OCI-LY1 (cell line): ENCODE measurements at regions not wholly inside any gene's neighbourhood (a gene's known extent, or its start where the extent isn't known, plus 50 kb on each side); places are given as distances from the start of the nearest gene placed in this dataset.

Source experiments
- H2AFZ ChIP-seq: fragments of 200-600 bp; sonication (generic), shearing (Covaris generic); 2 replicates; pipeline ENCODE4 v1.6.0; 2014; ENCODE audit warnings: antibody characterized with exemption, mild to moderate bottlenecking, low read length
- H3F3A ChIP-seq: fragments of 200-600 bp; sonication (generic), shearing (Covaris generic); 2 replicates; pipeline ENCODE4 v1.6.0; 2014; ENCODE audit warnings: mild to moderate bottlenecking, antibody characterized with exemption, low read length, moderate library complexity; ENCODE audit not compliant: insufficient read depth
- H3K27ac ChIP-seq: fragments of 200-600 bp; sonication (generic); 2 replicates; pipeline ENCODE4 v1.5.1; 2014; ENCODE audit warnings: low read length, mixed run types, mild to moderate bottlenecking, low read depth; ENCODE audit not compliant: poor library complexity, severe bottlenecking
- H3K27me3 ChIP-seq: fragments of 200-600 bp; sonication (generic); 2 replicates; pipeline ENCODE4 v1.6.0; 2014; ENCODE audit warnings: antibody characterized with exemption, mild to moderate bottlenecking, low read length, moderate library complexity; ENCODE audit not compliant: insufficient read depth
- H3K36me3 ChIP-seq: fragments of 200-600 bp; sonication (generic); 2 replicates; pipeline ENCODE4 v1.6.1; 2014; ENCODE audit warnings: mild to moderate bottlenecking, antibody characterized with exemption, low read length, moderate library complexity, mixed read lengths; ENCODE audit not compliant: insufficient read depth
- H3K4me1 ChIP-seq: fragments of 200-600 bp; sonication (generic); 2 replicates; pipeline ENCODE4 v1.5.1; 2014; ENCODE audit warnings: mild to moderate bottlenecking, low read length, moderate library complexity; ENCODE audit not compliant: insufficient read depth, severe bottlenecking
- H3K4me2 ChIP-seq: fragments of 200-600 bp; sonication (generic), shearing (Covaris generic); 2 replicates; pipeline ENCODE4 v1.6.1; 2014; ENCODE audit warnings: low read length
- H3K4me3 ChIP-seq: fragments of 200-600 bp; sonication (generic); 2 replicates; pipeline ENCODE4 v1.5.1; 2014; ENCODE audit warnings: low read length, low read depth, mild to moderate bottlenecking, mixed read lengths; ENCODE audit not compliant: poor library complexity, severe bottlenecking
- H3K79me2 ChIP-seq: fragments of 200-600 bp; shearing (Covaris generic); 2 replicates; pipeline ENCODE4 v1.6.1; 2016; ENCODE audit warnings: mixed run types, low read length, mixed read lengths; ENCODE audit not compliant: insufficient read depth
- H3K9ac ChIP-seq: fragments of 200-600 bp; sonication (generic), shearing (Covaris generic); 2 replicates; pipeline ENCODE4 v1.6.1; 2014; ENCODE audit warnings: mild to moderate bottlenecking, low read length, mixed read lengths
- H3K9me2 ChIP-seq: fragments of 200-600 bp; sonication (generic), shearing (Covaris generic); 2 replicates; pipeline ENCODE4 v1.6.1; 2014; ENCODE audit warnings: low read depth, mild to moderate bottlenecking, low read length, mixed read lengths
- H3K9me3 ChIP-seq: fragments of 200-600 bp; shearing (Covaris generic); 2 replicates; pipeline ENCODE4 v1.6.1; 2014; ENCODE audit warnings: low read length, mixed read lengths
- H4K20me1 ChIP-seq: fragments of 200-600 bp; sonication (generic), shearing (Covaris generic); 2 replicates; pipeline ENCODE4 v1.6.0; 2016; ENCODE audit warnings: mild to moderate bottlenecking, low read length; ENCODE audit not compliant: insufficient read depth
- CTCF ChIP-seq: fragments of 200-600 bp; sonication (generic), shearing (Covaris generic); IDR thresholded peaks from 2 replicates; pipeline ENCODE4 v1.5.1; 2017; ENCODE audit warnings: mild to moderate bottlenecking, antibody characterized with exemption, low read length, moderate library complexity, mixed read lengths
- EZH2 ChIP-seq: fragments of 200-600 bp; sonication (generic), shearing (Covaris generic); IDR thresholded peaks from 2 replicates; pipeline ENCODE4 v1.8.0; 2017; ENCODE audit warnings: borderline replicate concordance, mixed run types, mild to moderate bottlenecking, antibody characterized with exemption, low read length, moderate library complexity, mixed read lengths

GRCh38 chr14:97625477-97625876 lies 828.3 kb downstream of the VRK1 start:
- H3K9me2 ChIP-seq = no peaks in the 10 kb centered on the region
- no peak overlapping the region for H3K4me3 ChIP-seq
- H3K79me2 ChIP-seq = no peaks in the 10 kb centered on the region
- no peaks in the 10 kb centered on the region for H3F3A ChIP-seq
- no peak overlapping the region for H3K4me2 ChIP-seq
- H3K27me3 ChIP-seq = no peaks in the 10 kb centered on the region
- no peak overlapping the region for H3K27ac ChIP-seq
- no peaks in the 10 kb centered on the region for H3K9me3 ChIP-seq
- no peak overlapping the region for H2AFZ ChIP-seq
- TF ChIP-seq EZH2 (no peak), CTCF (no peak)
- H3K36me3 ChIP-seq = no peaks in the 10 kb centered on the region
- H3K4me1 ChIP-seq = no peaks in the 10 kb centered on the region
- H4K20me1 ChIP-seq = no peaks in the 10 kb centered on the region
- no peak overlapping the region for H3K9ac ChIP-seq

- no peaks in the 10 kb centered on the region for H3K27me3 ChIP-seq
- no peaks in the 10 kb centered on the region for H3K4me1 ChIP-seq
- no peaks in the 10 kb centered on the region for H3K9me3 ChIP-seq
- no peaks in the 10 kb centered on the region for H3K9me2 ChIP-seq
- no peaks in the 10 kb centered on the region for H4K20me1 ChIP-seq
- no peaks in the 10 kb centered on the region for H3F3A ChIP-seq
- H3K4me2 ChIP-seq = no peak overlapping the region
- no peaks in the 10 kb centered on the region for H3K36me3 ChIP-seq
- no peak overlapping the region for H3K9ac ChIP-seq
- no peak overlapping the region for H2AFZ ChIP-seq
- no peak overlapping the region for H3K4me3 ChIP-seq
- H3K79me2 ChIP-seq = no peaks in the 10 kb centered on the region
- no peak overlapping the region for H3K27ac ChIP-seq
- TF ChIP-seq EZH2 (no peak), CTCF (no peak)
Measured at GRCh38 chr14:97626088-97626487, 828.9 kb downstream of the VRK1 start.

DNA sequence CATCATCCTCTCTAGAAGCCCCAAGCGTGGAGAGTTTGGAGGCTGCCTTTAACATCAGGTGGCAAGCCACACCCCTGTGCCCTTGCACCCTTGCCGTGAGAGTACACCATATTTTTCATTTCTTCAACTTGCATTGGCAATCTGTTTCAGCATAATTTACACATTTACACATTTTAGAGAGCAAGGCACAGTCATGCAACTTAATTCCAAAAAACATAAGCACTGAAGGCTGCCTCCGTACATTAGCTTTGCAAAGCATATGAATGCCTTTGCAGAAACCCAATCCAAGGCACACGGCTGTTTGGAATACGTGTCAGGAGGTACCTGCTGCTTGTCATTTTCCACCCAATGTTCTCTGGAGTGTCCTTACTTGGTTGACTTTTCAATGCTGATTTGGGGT lies 833.1 kb downstream of the VRK1 start:
- H3K9ac ChIP-seq = no peak overlapping the region
- no peaks in the 10 kb centered on the region for H3K79me2 ChIP-seq
- no peaks in the 10 kb centered on the region for H3K36me3 ChIP-seq
- no peak overlapping the region for H2AFZ ChIP-seq
- H4K20me1 ChIP-seq = no peaks in the 10 kb centered on the region
- TF ChIP-seq EZH2 = no peak
- no peak for TF ChIP-seq CTCF
- H3K9me3 ChIP-seq = no peaks in the 10 kb centered on the region
- H3F3A ChIP-seq = no peaks in the 10 kb centered on the region
- H3K4me3 ChIP-seq = no peak overlapping the region
- H3K27me3 ChIP-seq = no peaks in the 10 kb centered on the region
- no peaks in the 10 kb centered on the region for H3K9me2 ChIP-seq
- H3K27ac ChIP-seq = no peak overlapping the region
- no peaks in the 10 kb centered on the region for H3K4me1 ChIP-seq
- no peak overlapping the region for H3K4me2 ChIP-seq
